Endothelial cell of umbilical vein (primary cell): ENCODE measurements at regions not wholly inside any gene's neighbourhood (a gene's known extent, or its start where the extent isn't known, plus 50 kb on each side); places are given as distances from the start of the nearest gene placed in this dataset.

Source experiments
- BruUV-seq: library from RNA; stranded (reverse); fragments of 400-500 nt; replicated peaks from 2 replicates; lab custom pipeline; 2021; lab: Mats Ljungman, UMichigan
- CTCF ChIA-PET: fragments of 300-600, 350-600 bp; sonication (Branson Sonifier 250); formaldehyde crosslinking; loops from one replicate; lab custom pipeline; 2021; ENCODE audit warnings: antibody characterized with exemption, inconsistent platforms; lab: Charles Lee
- POLR2A ChIA-PET: fragments of 300-600, 350-600 bp; sonication (Branson Sonifier 250); formaldehyde crosslinking; loops from one replicate; lab custom pipeline; 2021; ENCODE audit warnings: antibody characterized with exemption, inconsistent platforms; lab: Charles Lee
- DNase-seq: peaks from one replicate; pipeline ENCODE4 v3.0.0-alpha.2; 2011; ENCODE audit warnings: low read depth, low spot score
- FAIRE-seq: peaks from 2 replicates; lab custom pipeline; 2011; peaks lifted over from hg19 to GRCh38; lab: Jason Lieb, UNC
- H2AFZ ChIP-seq: 2 replicates; pipeline ENCODE4 v1.6.0; 2012; ENCODE audit warnings: low read depth, low read length, control low read depth, inconsistent platforms
- H3K27ac ChIP-seq: 2 replicates; pipeline ENCODE4 v1.5.1; 2011; ENCODE audit warnings: low read depth, mild to moderate bottlenecking, control low read depth, low read length, moderate library complexity; ENCODE audit not compliant: insufficient read depth
- H3K27me3 ChIP-seq, 2 experiments: 2 replicates each; pipeline versions ENCODE4 v1.6.0 to v1.6.1; 2011; ENCODE audit warnings: low read length in 2 of 2, mixed read lengths in 1 of 2; ENCODE audit not compliant: control insufficient read depth in 2 of 2, insufficient read depth in 2 of 2
- H3K36me3 ChIP-seq, 2 experiments: 2 replicates in 1 of 2; 3 replicates in 1 of 2; pipeline ENCODE4 v1.5.1; 2011; ENCODE audit warnings: low read length in 2 of 2, mild to moderate bottlenecking in 1 of 2, moderate library complexity in 1 of 2; ENCODE audit not compliant: control insufficient read depth in 2 of 2, insufficient read depth in 2 of 2; ENCODE audit errors: extremely low read depth in 1 of 2
- H3K4me1 ChIP-seq: 3 replicates; pipeline ENCODE4 v1.5.1; 2011; ENCODE audit warnings: mild to moderate bottlenecking, low read length; ENCODE audit not compliant: control insufficient read depth, insufficient read depth; ENCODE audit errors: extremely low read depth
- H3K4me2 ChIP-seq: 2 replicates; pipeline ENCODE4 v1.6.1; 2011; ENCODE audit warnings: low read length, control low read depth, mixed read lengths; ENCODE audit not compliant: insufficient read depth
- H3K4me3 ChIP-seq, 3 experiments: fragments of 200-600 bp in 1 of 3; sonication (generic), shearing (Covaris generic) in 1 of 3; replicated peaks in 1 of 3; 2 replicates each; pipeline ENCODE4 v1.5.1; 2011 to 2016; ENCODE audit warnings: control low read depth in 3 of 3, low read length in 3 of 3, mild to moderate bottlenecking in 2 of 3, inconsistent platforms in 1 of 3, low read depth in 1 of 3, moderate library complexity in 1 of 3; ENCODE audit not compliant: insufficient read depth in 1 of 3
- H3K79me2 ChIP-seq: 2 replicates; pipeline ENCODE4 v1.6.0; 2012; ENCODE audit warnings: low read length, inconsistent platforms; ENCODE audit not compliant: control insufficient read depth, insufficient read depth
- H3K9ac ChIP-seq: replicated peaks from 2 replicates; pipeline ENCODE3; 2011; ENCODE audit warnings: low read length, control low read depth; ENCODE audit not compliant: insufficient read depth; ENCODE audit errors: extremely low read depth
- H3K9me1 ChIP-seq: replicated peaks from 3 replicates; pipeline ENCODE4 v1.6.0; 2011; ENCODE audit warnings: mild to moderate bottlenecking, low read length; ENCODE audit not compliant: control insufficient read depth, insufficient read depth; ENCODE audit errors: extremely low read depth
- H3K9me3 ChIP-seq: replicated peaks from 2 replicates; pipeline ENCODE4 v1.5.1; 2012; ENCODE audit warnings: low read length, inconsistent platforms; ENCODE audit not compliant: control insufficient read depth, insufficient read depth
- H4K20me1 ChIP-seq: replicated peaks from 2 replicates; pipeline ENCODE3; 2011; ENCODE audit warnings: mild to moderate bottlenecking, low read length; ENCODE audit not compliant: control insufficient read depth, insufficient read depth; ENCODE audit errors: extremely low read depth
- EZH2 ChIP-seq: IDR thresholded peaks from 2 replicates; pipeline ENCODE4 v1.6.1; 2012; ENCODE audit warnings: borderline replicate concordance, low read depth, mild to moderate bottlenecking, moderate library complexity, low read length, inconsistent platforms; ENCODE audit not compliant: severe bottlenecking
- FOS ChIP-seq: IDR thresholded peaks from 2 replicates; pipeline ENCODE4 v1.6.1; 2011; ENCODE audit warnings: mild to moderate bottlenecking, low read length, moderate library complexity, borderline replicate concordance; ENCODE audit not compliant: insufficient read depth
- GATA2 ChIP-seq: IDR thresholded peaks from 2 replicates; pipeline ENCODE4 v1.7.0; 2011; ENCODE audit warnings: low read depth, mild to moderate bottlenecking, moderate library complexity, mixed read lengths, low read length; ENCODE audit not compliant: insufficient read length, insufficient read depth
- JUN ChIP-seq: IDR thresholded peaks from 2 replicates; pipeline ENCODE4 v1.6.1; 2011; ENCODE audit warnings: borderline replicate concordance, low read depth; ENCODE audit not compliant: insufficient read length, insufficient read depth
- MYC ChIP-seq: IDR thresholded peaks from one replicate; pipeline ENCODE4 v1.6.1; 2011; ENCODE audit warnings: mild to moderate bottlenecking, low read depth, low read length
- POLR2A ChIP-seq: IDR thresholded peaks from 2 replicates; pipeline ENCODE4 v1.6.1; 2012; ENCODE audit warnings: low read depth, mild to moderate bottlenecking, control low read depth, low read length
- POLR2AphosphoS5 ChIP-seq: IDR thresholded peaks from 2 replicates; pipeline ENCODE4 v1.6.1; 2012; ENCODE audit warnings: low read depth, mild to moderate bottlenecking, control low read depth, low read length, moderate library complexity; ENCODE audit not compliant: insufficient read depth
- dilution Hi-C: fragments of 300-500 bp; cut with MboI; formaldehyde crosslinking; loops from one replicate; pipeline ENCODE4 v1.15.0; 2019; ENCODE audit warnings: low sequenced_read_pairs; ENCODE audit not compliant: extremely low pct_ligation_motif_present
- intact Hi-C: fragments of 100-400 bp; cut with micrococcal nuclease; formaldehyde crosslinking; loops from one replicate; pipeline ENCODE4 v1.10.0; 2022
- TF ChIP-seq, protein P1 (sequence below): IDR thresholded peaks from 2 replicates; pipeline ENCODE4 v1.6.1; 2011; ENCODE audit not compliant: insufficient read depth, insufficient read length
- TF ChIP-seq, protein P2 (sequence below), 2 donors: IDR thresholded peaks; 1 replicate in 1 of 2; 2 replicates in 1 of 2; pipeline ENCODE4 v1.5.1; 2011; ENCODE audit warnings: low read length in 2 of 2, mild to moderate bottlenecking in 2 of 2, moderate library complexity in 2 of 2, control low read depth in 1 of 2, inconsistent platforms in 1 of 2, low read depth in 1 of 2; ENCODE audit not compliant: insufficient read depth in 1 of 2; ENCODE audit errors: extremely low read depth in 1 of 2

DNA sequence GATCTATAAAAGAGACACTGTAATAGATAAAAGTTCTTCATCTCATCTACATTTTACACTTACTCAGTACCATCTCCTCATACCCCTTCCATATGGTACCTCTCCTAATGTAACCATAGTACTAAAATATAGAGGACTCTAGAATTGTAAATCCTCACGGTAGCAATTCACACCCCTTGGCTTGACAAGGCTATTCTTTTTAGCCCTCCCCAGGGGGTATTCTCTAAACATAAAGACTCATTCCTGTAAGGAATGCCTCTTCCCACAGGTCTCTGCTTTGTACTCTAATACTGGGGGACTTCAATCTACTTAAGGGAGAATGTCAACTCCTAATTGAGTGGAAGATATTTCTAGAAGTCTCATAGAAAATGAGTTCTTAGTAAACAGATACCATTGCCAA lies 85.9 kb downstream of the VIP start:
- H3K4me1 ChIP-seq = no peaks in the 10 kb centered on the region
- dilution Hi-C loops = no loop called here
- no peak overlapping the region for H3K27ac ChIP-seq
- no peak for FAIRE-seq
- TF ChIP-seq POLR2AphosphoS5 (no peak), JUN (no peak), EZH2 (no peak), POLR2A (no peak), FOS (no peak), MYC (no peak), GATA2 (no peak)
- TF ChIP-seq, protein P1, sequence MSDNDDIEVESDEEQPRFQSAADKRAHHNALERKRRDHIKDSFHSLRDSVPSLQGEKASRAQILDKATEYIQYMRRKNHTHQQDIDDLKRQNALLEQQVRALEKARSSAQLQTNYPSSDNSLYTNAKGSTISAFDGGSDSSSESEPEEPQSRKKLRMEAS = no peak
- TF ChIP-seq, protein P2, sequence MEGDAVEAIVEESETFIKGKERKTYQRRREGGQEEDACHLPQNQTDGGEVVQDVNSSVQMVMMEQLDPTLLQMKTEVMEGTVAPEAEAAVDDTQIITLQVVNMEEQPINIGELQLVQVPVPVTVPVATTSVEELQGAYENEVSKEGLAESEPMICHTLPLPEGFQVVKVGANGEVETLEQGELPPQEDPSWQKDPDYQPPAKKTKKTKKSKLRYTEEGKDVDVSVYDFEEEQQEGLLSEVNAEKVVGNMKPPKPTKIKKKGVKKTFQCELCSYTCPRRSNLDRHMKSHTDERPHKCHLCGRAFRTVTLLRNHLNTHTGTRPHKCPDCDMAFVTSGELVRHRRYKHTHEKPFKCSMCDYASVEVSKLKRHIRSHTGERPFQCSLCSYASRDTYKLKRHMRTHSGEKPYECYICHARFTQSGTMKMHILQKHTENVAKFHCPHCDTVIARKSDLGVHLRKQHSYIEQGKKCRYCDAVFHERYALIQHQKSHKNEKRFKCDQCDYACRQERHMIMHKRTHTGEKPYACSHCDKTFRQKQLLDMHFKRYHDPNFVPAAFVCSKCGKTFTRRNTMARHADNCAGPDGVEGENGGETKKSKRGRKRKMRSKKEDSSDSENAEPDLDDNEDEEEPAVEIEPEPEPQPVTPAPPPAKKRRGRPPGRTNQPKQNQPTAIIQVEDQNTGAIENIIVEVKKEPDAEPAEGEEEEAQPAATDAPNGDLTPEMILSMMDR (IDR thresholded peaks at IDR 0.05; ENCODE audit: extremely low read depth in 1 of 2, insufficient read depth in 1 of 2, low read depth in 1 of 2, low read length in 2 of 2) = no peak
- no peak overlapping the region for H2AFZ ChIP-seq
- no peaks in the 10 kb centered on the region for H3K36me3 ChIP-seq
- no peaks in the 10 kb centered on the region for H4K20me1 ChIP-seq
- POLR2A ChIA-PET = no interaction called here
- H3K9me3 ChIP-seq = no peaks in the 10 kb centered on the region
- H3K79me2 ChIP-seq = no peaks in the 10 kb centered on the region
- H3K4me3 ChIP-seq = no peak overlapping the region
- no peak overlapping the region for H3K9ac ChIP-seq
- CTCF ChIA-PET = no interaction called here
- H3K4me2 ChIP-seq = no peak overlapping the region
- no peaks in the 10 kb centered on the region for H3K27me3 ChIP-seq
- no TSS peak for BruUV-seq
- intact Hi-C loops = no loop called here
- no peak for DNase-seq
- H3K9me1 ChIP-seq = no peaks in the 10 kb centered on the region
